ENCODE measurements at regions not wholly inside any gene's neighbourhood (a gene's known extent, or its start where the extent isn't known, plus 50 kb on each side); places are given as distances from the start of the nearest gene placed in this dataset.

DNA sequence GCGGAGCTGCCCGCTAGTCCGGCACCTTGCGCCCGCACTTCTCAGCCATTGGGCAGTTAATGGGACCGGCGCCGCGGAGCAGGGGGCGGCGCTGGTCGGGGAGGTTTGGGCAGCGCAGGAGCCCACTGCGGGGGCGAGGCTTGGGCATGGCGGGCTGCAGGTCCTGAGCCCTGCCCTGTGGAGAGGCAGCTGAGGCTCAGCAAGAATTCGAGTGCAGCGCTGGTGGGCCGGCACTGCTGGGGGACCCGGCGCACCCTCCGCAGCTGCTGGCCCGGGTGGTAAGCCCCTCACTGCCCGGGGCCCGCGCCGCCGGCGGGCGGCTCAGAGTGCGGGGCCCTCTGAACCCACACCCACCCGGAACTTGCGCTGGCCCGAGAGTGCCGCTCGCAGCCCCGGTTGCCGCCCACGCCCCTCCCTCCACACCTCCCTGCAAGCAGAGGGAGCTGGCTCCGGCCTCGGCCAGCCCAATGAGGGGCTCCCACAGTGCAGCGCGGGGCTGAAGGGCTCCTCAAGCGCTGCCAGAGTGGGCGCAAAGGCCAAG, 835.0 kb downstream of the TBL1XR1 start:
- Histone ChIP-seq H3K9me3 (peaks cover 0 to 4% (median 0%) of the 10 kb centered on the region in 3 donors), H3K27ac (no peak overlapping the region), H3K4me1 (no peaks in the 10 kb centered on the region), H3K36me3 (no peaks in the 10 kb centered on the region), H3K27me3 (no peaks in the 10 kb centered on the region), H3K4me3 (no peak overlapping the region)
- TF ChIP-seq, protein P1, sequence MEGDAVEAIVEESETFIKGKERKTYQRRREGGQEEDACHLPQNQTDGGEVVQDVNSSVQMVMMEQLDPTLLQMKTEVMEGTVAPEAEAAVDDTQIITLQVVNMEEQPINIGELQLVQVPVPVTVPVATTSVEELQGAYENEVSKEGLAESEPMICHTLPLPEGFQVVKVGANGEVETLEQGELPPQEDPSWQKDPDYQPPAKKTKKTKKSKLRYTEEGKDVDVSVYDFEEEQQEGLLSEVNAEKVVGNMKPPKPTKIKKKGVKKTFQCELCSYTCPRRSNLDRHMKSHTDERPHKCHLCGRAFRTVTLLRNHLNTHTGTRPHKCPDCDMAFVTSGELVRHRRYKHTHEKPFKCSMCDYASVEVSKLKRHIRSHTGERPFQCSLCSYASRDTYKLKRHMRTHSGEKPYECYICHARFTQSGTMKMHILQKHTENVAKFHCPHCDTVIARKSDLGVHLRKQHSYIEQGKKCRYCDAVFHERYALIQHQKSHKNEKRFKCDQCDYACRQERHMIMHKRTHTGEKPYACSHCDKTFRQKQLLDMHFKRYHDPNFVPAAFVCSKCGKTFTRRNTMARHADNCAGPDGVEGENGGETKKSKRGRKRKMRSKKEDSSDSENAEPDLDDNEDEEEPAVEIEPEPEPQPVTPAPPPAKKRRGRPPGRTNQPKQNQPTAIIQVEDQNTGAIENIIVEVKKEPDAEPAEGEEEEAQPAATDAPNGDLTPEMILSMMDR (IDR thresholded peaks at IDR 0.05), result no peak
- TF ChIP-seq POLR2A (IDR thresholded peaks at IDR 0.05), result no peak
- peak; percentile 25 for ATAC-seq
- WGBS, 2 donors (ENCODE audit: low coverage in 1 of 2), result 100% methylated on average over 2 of the region's 45 CpGs; no CpG with 5 or more reads in 1 of the 2 donors

DNA sequence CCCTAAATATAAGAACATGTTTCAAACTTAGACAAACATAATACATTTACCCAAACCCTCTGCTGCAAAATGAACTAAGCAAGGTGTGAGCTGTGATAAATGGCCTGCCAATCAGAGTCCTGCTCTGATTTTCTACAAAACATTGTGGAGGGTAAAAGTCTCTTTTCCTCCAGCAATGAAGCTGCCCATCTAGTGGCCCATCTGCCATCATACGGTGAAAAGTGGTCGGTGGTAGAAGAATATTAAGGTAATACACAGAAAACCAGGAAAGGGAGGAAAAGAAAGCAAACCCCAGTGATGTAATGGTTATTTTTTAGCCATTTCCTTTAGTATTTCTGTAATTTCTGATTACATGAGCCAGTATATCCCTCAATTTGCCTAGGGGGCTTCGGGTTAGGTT, 838.1 kb downstream of the TBL1XR1 start:
- WGBS, 2 donors (ENCODE audit: low coverage in 1 of 2), result 65 to 83% methylated on average over 1 to 3 of the region's 3 CpGs
- Histone ChIP-seq H3K4me3 (no peak overlapping the region), H3K36me3 (no peaks in the 10 kb centered on the region), H3K27me3 (no peaks in the 10 kb centered on the region), H3K4me1 (no peaks in the 10 kb centered on the region), H3K9me3 (peaks cover 0 to 4% (median 0%) of the 10 kb centered on the region in 3 donors), H3K27ac (no peak overlapping the region)
- no peak for ATAC-seq
- TF ChIP-seq POLR2AphosphoS5 (IDR thresholded peaks at IDR 0.05), result no peak
- no peak for TF ChIP-seq EP300 (IDR thresholded peaks at IDR 0.05)
- TF ChIP-seq, protein P1 (IDR thresholded peaks at IDR 0.05), result no peak
- TF ChIP-seq POLR2A (IDR thresholded peaks at IDR 0.05), result no peak

DNA sequence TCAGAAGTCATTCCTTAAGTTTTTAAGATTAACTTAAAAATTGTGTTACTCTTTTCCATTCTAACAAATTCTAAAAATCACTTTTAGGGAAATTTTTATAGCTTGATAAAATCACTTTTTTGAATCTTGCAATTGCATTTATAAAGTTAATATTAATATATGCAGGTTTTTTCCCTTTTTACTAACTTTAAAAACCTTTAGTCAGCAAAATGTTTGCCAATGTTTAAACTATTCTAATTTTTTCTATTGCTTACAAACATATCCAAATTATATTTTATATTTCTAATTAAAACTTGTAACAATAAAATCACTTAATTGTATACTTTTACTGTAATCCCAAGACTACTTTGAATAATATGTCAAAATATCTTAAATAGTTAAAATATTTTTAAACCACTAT, 839.4 kb downstream of the TBL1XR1 start:
- H3K36me3 ChIP-seq, result no peaks in the 10 kb centered on the region
- no peaks in the 10 kb centered on the region for H3K4me1 ChIP-seq
- no peaks in the 10 kb centered on the region for H3K27me3 ChIP-seq
- H3K9me3 ChIP-seq, result peaks cover 0 to 4% (median 0%) of the 10 kb centered on the region in 3 donors
- no peak overlapping the region for H3K27ac ChIP-seq
- no peak for ATAC-seq
- H3K4me3 ChIP-seq, result no peak overlapping the region
- no peak for TF ChIP-seq POLR2A (IDR thresholded peaks at IDR 0.05)
- TF ChIP-seq, protein P1 (IDR thresholded peaks at IDR 0.05), result no peak
- no peak for TF ChIP-seq EP300 (IDR thresholded peaks at IDR 0.05)
- no peak for TF ChIP-seq POLR2AphosphoS5 (IDR thresholded peaks at IDR 0.05)

- no peaks in the 10 kb centered on the region for H3K4me1 ChIP-seq
- no peak overlapping the region for H3K4me3 ChIP-seq
- H3K27me3 ChIP-seq, result no peaks in the 10 kb centered on the region
- H3K27ac ChIP-seq, result no peak overlapping the region
- no peak for TF ChIP-seq EP300 (IDR thresholded peaks at IDR 0.05)
- WGBS, 2 donors (ENCODE audit: low coverage in 1 of 2), result 37 to 65% methylated on average over 2 of the region's 2 CpGs
- ATAC-seq, result no peak
- no peaks in the 10 kb centered on the region for H3K9me3 ChIP-seq
- H3K36me3 ChIP-seq, result no peaks in the 10 kb centered on the region
Observed at GRCh38 chr3:176354843-176355242, 842.4 kb downstream of the TBL1XR1 start.

- no peak overlapping the region for H3K27ac ChIP-seq
- H3K36me3 ChIP-seq, result no peaks in the 10 kb centered on the region
- no peaks in the 10 kb centered on the region for H3K27me3 ChIP-seq
- H3K4me1 ChIP-seq, result no peaks in the 10 kb centered on the region
- no peak for TF ChIP-seq EP300 (IDR thresholded peaks at IDR 0.05)
- TF ChIP-seq POLR2AphosphoS5 (IDR thresholded peaks at IDR 0.05), result no peak
- no peak for TF ChIP-seq POLR2A (IDR thresholded peaks at IDR 0.05)
- TF ChIP-seq, protein P1 (IDR thresholded peaks at IDR 0.05), result no peak
- no peak for ATAC-seq
- WGBS, 2 donors (ENCODE audit: low coverage in 1 of 2), result 30 to 49% methylated on average over 4 of the region's 4 CpGs
- no peak overlapping the region for H3K4me3 ChIP-seq
- H3K9me3 ChIP-seq, result no peaks in the 10 kb centered on the region
Observed at GRCh38 chr3:176352716-176353334, 844.5 kb downstream of the TBL1XR1 start.

All from gastroesophageal sphincter (tissue), 4 donors.